ENCODE measurements at regions not wholly inside any gene's neighbourhood (a gene's known extent, or its start where the extent isn't known, plus 50 kb on each side); places are given as distances from the start of the nearest gene placed in this dataset.

DNA sequence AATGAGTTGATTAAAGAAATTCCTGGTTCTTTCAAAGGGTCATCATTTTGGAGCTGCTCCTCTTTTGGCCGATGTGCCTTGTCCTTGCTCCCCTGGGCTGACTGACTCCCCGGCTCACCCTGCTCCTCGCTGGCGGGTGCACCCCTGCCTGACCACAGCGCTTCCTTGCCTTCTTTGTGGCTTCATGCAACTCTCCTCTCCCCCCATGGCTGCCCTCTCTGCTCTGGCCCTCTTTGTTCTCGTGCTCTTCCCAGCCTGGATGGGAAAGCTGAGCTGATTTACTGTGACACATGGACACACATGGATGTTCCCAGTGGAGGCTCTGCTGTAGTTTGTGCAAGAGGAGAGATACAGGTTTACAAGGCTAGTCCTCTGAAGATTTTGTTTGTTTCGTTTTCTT is 234.6 kb downstream of the HAUS1 start:
- TF ChIP-seq, protein P1, sequence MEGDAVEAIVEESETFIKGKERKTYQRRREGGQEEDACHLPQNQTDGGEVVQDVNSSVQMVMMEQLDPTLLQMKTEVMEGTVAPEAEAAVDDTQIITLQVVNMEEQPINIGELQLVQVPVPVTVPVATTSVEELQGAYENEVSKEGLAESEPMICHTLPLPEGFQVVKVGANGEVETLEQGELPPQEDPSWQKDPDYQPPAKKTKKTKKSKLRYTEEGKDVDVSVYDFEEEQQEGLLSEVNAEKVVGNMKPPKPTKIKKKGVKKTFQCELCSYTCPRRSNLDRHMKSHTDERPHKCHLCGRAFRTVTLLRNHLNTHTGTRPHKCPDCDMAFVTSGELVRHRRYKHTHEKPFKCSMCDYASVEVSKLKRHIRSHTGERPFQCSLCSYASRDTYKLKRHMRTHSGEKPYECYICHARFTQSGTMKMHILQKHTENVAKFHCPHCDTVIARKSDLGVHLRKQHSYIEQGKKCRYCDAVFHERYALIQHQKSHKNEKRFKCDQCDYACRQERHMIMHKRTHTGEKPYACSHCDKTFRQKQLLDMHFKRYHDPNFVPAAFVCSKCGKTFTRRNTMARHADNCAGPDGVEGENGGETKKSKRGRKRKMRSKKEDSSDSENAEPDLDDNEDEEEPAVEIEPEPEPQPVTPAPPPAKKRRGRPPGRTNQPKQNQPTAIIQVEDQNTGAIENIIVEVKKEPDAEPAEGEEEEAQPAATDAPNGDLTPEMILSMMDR (IDR thresholded peaks at IDR 0.05), result no peak
- no peak for TF ChIP-seq POLR2A (IDR thresholded peaks at IDR 0.05)
